T47D (cell line): ENCODE measurements at regions not wholly inside any gene's neighbourhood (a gene's known extent, or its start where the extent isn't known, plus 50 kb on each side); places are given as distances from the start of the nearest gene placed in this dataset.

ENCODE experiments used
- DNase-seq, 2 experiments: peaks; one replicate each; pipeline versions ENCODE4 v3.0.0 to v3.0.0-alpha.2; 2011 to 2012; ENCODE audit warnings: low read depth in 1 of 2, low spot score in 1 of 2
- JUND ChIP-seq: IDR thresholded peaks from 2 replicates; pipeline ENCODE4 v1.6.1; 2012; ENCODE audit warnings: low read depth
- in situ Hi-C: cut with HindIII; loops from 2 replicates; pipeline ENCODE4 v1.10.0; 2016; ENCODE audit warnings: low sequenced_read_pairs, low pct_unique_long_range_greater_than_20kb

DNA sequence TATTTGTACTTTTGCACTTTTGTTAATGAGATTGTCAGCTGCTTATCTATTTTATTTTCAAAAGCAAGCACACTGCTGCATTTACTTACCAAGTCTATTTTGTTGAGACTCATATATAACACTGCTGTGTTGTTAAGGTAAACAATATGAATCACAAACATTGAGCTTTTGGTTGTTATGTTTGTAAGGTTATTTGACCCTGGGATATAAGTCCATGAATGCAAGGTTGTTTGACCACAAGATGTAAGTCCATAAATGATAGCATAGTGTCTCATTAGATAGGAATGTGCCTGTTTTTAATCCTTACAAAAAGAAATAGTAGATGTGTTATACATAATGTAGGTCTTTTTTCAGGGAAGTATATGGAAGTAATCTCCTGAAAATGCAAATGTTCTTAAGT, 845.9 kb downstream of the CDH9 start:
- in situ Hi-C loops = no loop called here
- no peak for DNase-seq
- no peak for TF ChIP-seq JUND

DNA sequence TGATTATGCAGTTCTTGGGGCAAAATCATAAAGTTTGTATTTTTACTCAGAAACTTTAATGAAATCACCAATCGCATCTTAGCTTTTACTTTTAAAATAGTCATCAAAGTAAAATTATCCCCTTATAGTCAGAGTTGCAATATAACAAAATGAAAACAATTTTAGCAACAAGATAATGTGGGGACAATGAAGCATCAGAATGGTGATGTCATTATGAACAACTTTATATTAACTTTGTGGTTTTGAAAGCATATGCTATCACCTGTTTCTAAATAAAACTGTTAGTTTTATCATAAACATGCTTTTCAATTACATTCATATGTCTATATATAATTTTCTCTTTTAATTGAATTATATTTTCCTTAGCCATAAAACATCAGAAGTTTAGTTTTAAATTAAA, 856.8 kb downstream of the CDH9 start:
- in situ Hi-C loops = no loop called here

DNA sequence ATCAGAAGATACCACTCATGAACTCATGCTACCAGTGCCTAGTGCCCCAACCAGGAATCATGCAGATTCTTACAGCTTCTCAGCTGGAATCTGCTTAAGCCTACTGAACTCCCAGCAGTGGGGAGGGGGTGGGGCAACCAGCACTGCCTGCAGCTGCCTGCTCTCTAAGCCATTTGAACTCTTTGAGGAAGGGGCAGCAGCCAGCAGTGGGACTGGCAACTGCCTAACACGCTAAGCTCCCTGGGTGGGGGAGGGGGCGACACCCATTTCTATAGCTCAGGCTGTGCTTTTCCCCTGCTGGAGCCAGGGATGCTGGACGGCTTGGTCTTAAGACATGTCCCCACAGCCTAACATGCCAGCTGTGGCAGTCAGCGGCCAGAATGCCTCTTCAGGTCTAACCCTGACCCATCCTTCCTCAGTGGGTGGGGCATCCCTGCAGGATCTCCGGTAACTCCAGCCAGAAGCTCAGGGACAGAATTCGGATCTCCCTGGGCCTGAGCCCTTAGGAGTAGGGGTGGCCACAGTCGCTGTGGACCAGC, 889.7 kb downstream of the CDH9 start:
- no peak for DNase-seq
- no peak for TF ChIP-seq JUND
- in situ Hi-C loops = no loop called here

More for the DNA sequence above, 856.8 kb downstream of the CDH9 start:
- no peak for TF ChIP-seq JUND
- no peak for DNase-seq

DNA sequence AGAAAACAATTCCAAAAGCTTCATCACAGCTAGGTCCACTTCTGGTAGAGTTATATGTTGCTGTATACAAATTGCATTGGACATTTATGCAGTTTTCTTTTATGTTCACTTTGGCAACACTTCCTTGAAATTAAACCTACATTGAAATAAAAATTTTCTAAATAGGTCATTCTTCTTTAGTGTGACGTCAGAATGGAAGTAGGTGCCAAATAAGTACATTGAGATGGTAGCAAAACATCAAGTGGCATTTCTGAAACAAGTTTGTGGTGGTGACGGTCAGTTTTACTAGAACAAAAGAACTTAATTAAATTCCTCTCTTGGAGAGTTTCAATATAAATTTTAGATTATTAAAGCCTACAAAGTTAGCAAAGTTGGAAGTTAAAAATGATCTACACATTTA, 895.1 kb downstream of the CDH9 start:
- no peak for DNase-seq
- TF ChIP-seq JUND = no peak

DNA sequence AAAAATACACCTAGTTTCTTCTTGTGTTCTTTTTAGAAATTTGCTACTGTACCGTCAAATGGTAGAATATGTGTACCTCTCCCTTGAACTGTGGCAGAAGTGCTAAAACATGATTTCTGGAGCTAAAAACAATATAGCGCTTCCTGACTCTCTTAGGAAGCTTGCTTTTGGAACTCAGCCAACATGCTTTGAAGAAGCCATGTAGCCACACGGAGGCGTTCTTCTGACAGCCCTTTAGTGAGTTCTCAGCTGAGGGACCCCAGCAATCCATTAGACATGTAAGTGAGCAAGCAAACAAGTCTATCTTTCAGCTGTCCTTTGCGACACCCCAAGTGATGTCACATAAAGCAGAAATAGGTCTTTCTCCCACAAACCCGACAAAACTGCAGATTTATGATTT, 917.0 kb downstream of the CDH9 start:
- in situ Hi-C loops = no loop called here
- DNase-seq = peak in 1 of 2 experiments; percentile 62
- no peak for TF ChIP-seq JUND

More for the DNA sequence above, 895.1 kb downstream of the CDH9 start:
- in situ Hi-C loops = no loop called here

DNA sequence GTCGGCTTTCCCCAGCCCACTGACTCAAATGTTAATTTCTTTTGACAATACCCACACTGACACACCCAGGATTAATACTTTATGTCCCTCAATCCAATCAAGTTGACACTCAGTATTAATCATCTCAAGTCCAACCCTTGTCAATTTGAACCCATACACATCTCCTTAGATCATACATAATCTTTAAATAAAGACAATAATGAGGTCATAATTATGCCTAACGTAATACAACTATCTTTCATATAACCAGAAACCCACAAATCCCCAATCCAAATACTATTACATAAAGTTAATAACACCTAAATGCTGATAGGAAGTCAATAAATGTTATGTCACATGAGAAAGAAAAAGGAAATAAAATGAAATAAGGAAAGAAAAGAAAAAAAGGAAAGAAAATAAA, 934.2 kb downstream of the CDH9 start:
- in situ Hi-C loops = no loop called here
- no peak for DNase-seq

DNA sequence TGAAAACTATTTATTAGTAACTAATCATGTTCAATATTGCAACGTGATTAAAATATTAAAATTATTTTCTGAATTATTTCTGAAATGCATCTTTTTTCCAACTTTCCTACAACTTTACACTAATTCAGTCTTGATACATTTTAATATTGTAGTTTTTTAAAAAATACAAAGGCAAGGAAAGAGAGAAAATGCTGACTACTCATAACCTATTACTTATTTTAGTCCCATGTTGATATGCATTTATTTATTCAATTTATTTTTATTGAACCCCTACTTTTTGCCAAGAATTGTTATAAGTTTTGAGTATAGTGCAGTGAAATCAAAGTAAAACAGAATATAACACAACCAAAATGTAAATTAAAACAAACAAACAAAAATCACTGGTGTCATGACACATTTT, 978.2 kb downstream of the CDH9 start:
- in situ Hi-C loops = no loop called here
- no peak for TF ChIP-seq JUND
- DNase-seq = no peak

More for the DNA sequence above, 934.2 kb downstream of the CDH9 start:
- TF ChIP-seq JUND = no peak

DNA sequence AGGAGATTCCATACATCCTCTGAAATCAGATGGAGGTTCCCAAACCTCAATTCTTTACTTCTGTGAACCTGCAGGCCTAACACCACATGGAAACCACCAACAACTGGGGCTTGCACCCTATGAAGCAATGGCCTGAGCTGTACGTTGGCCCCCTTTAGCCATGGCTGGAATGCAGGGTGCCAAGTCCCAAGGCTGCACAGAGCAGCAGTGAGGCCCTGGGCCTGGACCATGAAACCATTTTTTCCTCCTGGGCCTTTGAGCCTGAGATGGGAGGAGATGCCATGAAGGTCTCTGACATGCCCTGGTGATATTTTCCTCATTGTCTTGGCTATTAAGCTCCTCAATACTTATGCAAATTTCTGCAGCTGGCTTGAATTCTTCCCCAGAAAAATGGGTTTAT, 983.8 kb downstream of the CDH9 start:
- no peak for DNase-seq
- in situ Hi-C loops = no loop called here
- TF ChIP-seq JUND = no peak

DNA sequence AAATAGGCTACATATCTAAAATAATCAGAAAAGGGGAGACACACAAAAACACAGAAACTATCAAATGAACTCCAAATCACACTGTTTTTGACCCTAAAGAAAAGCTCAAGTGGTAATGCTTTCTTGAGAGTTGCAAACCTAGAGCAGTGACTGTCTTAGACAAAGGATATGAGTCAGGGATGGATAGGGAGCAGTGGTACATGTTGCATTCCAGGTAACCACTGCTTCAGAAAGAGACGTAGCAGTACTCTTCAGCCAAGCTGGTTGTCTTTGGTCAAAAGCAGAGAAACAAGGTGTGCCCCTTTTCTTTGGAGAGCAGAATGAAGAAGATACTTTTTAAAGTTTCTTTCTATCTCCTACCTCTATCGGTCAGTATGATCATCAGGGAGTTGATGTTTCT, 1003.6 kb downstream of the CDH9 start:
- in situ Hi-C loops = no loop called here
- no peak for TF ChIP-seq JUND
- no peak for DNase-seq

DNA sequence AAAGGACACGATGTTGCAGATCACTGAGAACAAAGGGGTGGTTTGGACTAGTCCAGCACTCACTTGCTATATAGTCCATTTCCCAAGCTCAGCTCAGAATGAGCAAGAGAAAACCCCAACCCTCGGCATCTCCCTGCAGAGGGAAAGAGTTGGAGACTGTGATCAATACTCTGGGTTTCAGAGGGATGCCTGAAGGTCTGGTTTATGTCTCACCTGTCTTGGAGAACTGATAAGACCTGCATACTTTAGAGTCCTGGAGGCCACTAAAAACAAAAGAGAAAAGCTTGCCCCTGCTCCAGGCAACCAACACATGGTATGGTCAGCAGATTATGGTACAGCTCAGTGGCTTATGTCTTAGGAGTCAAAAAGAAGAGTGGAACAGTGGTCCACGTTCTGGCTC, 1006.9 kb downstream of the CDH9 start:
- TF ChIP-seq JUND = no peak
- in situ Hi-C loops = no loop called here
- DNase-seq = no peak

DNA sequence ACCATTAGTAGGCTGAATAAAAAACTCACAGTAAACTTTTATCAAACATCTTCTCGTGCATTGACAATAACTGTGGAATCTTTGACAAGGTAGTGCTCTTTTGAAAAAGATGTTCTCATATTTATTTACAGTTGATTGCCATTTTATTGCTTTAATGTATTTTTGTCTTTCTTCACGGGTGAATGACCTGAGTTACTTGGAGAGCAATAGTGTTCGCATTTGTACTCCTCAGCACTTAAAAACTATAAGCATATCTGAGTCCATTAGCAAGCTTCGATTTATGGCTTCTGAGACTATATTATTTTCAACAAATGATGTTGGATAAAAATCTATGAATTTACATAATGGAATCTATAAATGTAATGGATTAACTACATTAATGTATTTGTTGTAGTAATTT, 1012.3 kb downstream of the CDH9 start:
- TF ChIP-seq JUND = no peak
- in situ Hi-C loops = no loop called here

DNA sequence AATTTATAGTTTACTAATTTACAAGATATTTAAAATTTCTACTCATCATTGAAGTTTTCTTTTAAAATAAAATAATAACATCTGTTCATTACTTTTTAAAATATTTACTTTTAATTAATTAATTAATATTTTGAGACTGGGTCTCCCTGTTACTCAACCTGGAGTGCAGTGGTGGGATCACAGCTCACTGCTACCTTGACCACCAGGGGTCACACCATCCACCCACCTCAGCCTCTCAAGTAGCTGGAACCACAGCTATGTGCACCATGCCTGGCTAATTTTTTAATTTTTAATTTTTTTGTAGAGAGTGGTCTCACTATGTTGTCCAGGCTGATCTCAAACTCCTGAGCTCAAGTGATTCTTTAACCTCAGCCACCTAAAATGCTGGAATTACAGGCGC, 1013.6 kb downstream of the CDH9 start:
- DNase-seq = peak in 1 of 2 experiments; percentile 43
- in situ Hi-C loops = no loop called here
- no peak for TF ChIP-seq JUND

More for the DNA sequence above, 1012.3 kb downstream of the CDH9 start:
- no peak for DNase-seq

DNA sequence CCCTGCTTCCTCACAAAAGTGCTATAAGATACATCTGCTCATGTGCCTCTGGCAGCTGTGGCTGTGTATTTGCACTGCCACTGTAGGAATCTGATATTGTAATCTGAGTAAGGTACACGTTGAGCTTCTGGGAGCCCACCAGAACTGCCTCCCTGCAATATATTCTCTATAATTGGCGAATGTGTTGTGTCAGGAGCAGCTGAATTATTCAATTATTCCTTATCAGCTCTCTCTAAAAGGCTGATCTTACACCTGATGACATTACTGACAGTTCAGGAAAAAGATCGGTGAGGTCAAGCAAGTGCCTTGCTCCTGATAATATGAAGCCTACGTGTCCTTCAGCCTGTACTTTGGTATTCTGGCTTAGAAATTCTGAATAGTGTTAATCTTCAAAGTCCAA, 1015.0 kb downstream of the CDH9 start:
- no peak for TF ChIP-seq JUND
- in situ Hi-C loops = no loop called here
- DNase-seq = no peak

DNA sequence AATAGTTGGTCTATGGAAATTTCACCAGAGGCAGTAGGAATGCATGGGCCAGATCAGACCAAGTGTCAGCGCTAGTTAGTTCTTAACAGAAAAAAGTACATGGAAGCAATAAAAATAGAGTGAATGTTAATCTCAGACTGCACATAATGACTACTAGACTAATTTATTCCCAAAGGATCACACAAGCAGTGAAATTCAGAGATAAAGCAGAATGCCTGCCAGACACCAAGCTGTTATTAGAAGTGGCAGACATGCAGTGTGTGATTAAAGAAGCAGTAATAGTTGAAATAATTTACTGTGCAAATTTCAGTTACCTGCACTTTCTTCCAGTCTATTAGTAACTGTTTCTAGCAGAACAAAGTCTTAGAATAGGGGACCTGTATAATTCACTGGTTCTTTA, 1024.2 kb downstream of the CDH9 start:
- no peak for DNase-seq
- TF ChIP-seq JUND = no peak
- in situ Hi-C loops = no loop called here
